Right lobe of liver (tissue), 4 donors: ENCODE measurements at regions not wholly inside any gene's neighbourhood (a gene's known extent, or its start where the extent isn't known, plus 50 kb on each side); places are given as distances from the start of the nearest gene placed in this dataset.

Experiments
- POLR2A ChIP-seq: fragments of 450-650 bp; IDR thresholded peaks from one replicate; pipeline ENCODE4 v1.6.1; 2017; ENCODE audit warnings: antibody characterized with exemption, mild to moderate bottlenecking
- TF ChIP-seq, protein P1 (sequence below), 4 donors: fragments of 200-600 bp in 3 of 4; fragments of 450-650 bp in 1 of 4; IDR thresholded peaks; one replicate each; pipeline versions ENCODE4 v1.5.1 to v1.8.0; 2016 to 2022; ENCODE audit warnings: antibody characterized with exemption in 4 of 4, mild to moderate bottlenecking in 2 of 4
- donor health status: DM: no; HTN: no; CAD: no.
- donor health status: DM: no; HTN: no; CAD: no.
- donor health status: DM: no; HTN: yes; CAD: no.

DNA sequence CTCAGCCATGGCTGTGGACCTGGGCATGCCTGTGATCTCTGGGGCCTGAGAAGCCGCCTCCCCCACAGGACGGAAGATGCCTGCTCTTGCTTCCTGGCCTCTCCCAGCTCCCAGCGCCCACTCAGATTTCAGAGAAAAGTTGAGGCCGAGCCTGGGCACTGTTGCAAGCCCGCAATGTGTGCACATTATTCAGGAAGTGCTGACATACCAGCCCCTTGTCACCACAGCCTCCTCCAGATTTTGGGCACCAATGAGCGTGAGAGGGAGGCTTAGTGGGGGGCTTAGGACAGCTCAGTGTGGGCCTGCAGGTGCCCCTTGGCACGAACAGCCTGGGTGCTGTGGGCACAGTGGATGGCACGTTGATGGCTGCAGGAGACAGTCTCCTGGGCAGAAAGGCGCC is 1400.9 kb upstream of the ALCAM start:
- TF ChIP-seq, protein P1, sequence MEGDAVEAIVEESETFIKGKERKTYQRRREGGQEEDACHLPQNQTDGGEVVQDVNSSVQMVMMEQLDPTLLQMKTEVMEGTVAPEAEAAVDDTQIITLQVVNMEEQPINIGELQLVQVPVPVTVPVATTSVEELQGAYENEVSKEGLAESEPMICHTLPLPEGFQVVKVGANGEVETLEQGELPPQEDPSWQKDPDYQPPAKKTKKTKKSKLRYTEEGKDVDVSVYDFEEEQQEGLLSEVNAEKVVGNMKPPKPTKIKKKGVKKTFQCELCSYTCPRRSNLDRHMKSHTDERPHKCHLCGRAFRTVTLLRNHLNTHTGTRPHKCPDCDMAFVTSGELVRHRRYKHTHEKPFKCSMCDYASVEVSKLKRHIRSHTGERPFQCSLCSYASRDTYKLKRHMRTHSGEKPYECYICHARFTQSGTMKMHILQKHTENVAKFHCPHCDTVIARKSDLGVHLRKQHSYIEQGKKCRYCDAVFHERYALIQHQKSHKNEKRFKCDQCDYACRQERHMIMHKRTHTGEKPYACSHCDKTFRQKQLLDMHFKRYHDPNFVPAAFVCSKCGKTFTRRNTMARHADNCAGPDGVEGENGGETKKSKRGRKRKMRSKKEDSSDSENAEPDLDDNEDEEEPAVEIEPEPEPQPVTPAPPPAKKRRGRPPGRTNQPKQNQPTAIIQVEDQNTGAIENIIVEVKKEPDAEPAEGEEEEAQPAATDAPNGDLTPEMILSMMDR (IDR thresholded peaks at IDR 0.05) = no peak
- no peak for TF ChIP-seq POLR2A
